Stomach (tissue), 8 donors: ENCODE measurements at regions not wholly inside any gene's neighbourhood (a gene's known extent, or its start where the extent isn't known, plus 50 kb on each side); places are given as distances from the start of the nearest gene placed in this dataset.

Source experiments
- DNase-seq, 2 donors: peaks; one replicate each; pipeline versions ENCODE4 v3.0.0 to v3.0.0-alpha.2; 2013 to 2019
- H3K27ac ChIP-seq, 5 donors: fragments of 200-600 bp in 4 of 5; sonication (generic) in 4 of 5; one replicate each; pipeline ENCODE4 v1.5.1; 2013 to 2019; ENCODE audit warnings: mild to moderate bottlenecking in 1 of 5, moderate library complexity in 1 of 5
- H3K27me3 ChIP-seq, 3 donors: fragments of 200-600 bp; sonication (generic); one replicate each; pipeline ENCODE4 v1.5.1; 2017 to 2019; ENCODE audit warnings: mixed run types in 1 of 3
- H3K36me3 ChIP-seq, 4 donors: fragments of 200-600 bp; sonication (generic); 1 replicate in 3 of 4; 2 replicates in 1 of 4; pipeline ENCODE4 v1.5.1; 2016 to 2019
- H3K4me1 ChIP-seq, 4 donors: fragments of 200-600 bp; sonication (generic); one replicate each; pipeline ENCODE4 v1.5.1; 2016 to 2019
- H3K4me3 ChIP-seq, 4 donors: fragments of 200-600 bp; sonication (generic) in 3 of 4; one replicate each; pipeline ENCODE4 v1.5.1; 2016 to 2019; ENCODE audit warnings: mild to moderate bottlenecking in 1 of 4
- H3K9me3 ChIP-seq, 4 donors: fragments of 200-600 bp; sonication (generic); one replicate each; pipeline ENCODE4 v1.5.1; 2016 to 2019
- EP300 ChIP-seq: sonication (generic); formaldehyde crosslinking; IDR thresholded peaks from one replicate; pipeline ENCODE4 v1.6.1; 2017; ENCODE audit warnings: antibody characterized with exemption
- POLR2A ChIP-seq, 4 donors: fragments of 450-650 bp; IDR thresholded peaks; one replicate each; pipeline ENCODE4 v1.6.1; 2016; ENCODE audit warnings: antibody characterized with exemption in 4 of 4, control low read depth in 2 of 4, mild to moderate bottlenecking in 1 of 4, moderate library complexity in 1 of 4
- POLR2AphosphoS5 ChIP-seq, 3 donors: sonication (generic); formaldehyde crosslinking; IDR thresholded peaks; one replicate each; pipeline ENCODE4 v1.6.1; 2016; ENCODE audit warnings: antibody characterized with exemption in 3 of 3
- WGBS, 5 donors: extraction: QIAGEN DNeasy Blood & Tissue Kit in 3 of 5; methylation state at CpG; one replicate each; pipeline versions ENCODE4 v1.1.5 to v1.1.7; 2013 to 2018; 5-methylcytosine and 5-hydroxymethylcytosine counted together
- intact Hi-C: fragments of 100-400 bp; cut with DNase I; formaldehyde crosslinking; loops from one replicate; pipeline ENCODE4 v1.15.1; 2023; ENCODE audit warnings: low total_unique reads
- TF ChIP-seq, protein P1 (sequence below), 7 experiments: fragments of 450-650 bp in 4 of 7; fragments of 200-600 bp in 3 of 7; sonication (generic) in 3 of 7; IDR thresholded peaks; one replicate each; pipeline ENCODE4 v1.5.1; 2016 to 2019; ENCODE audit warnings: antibody characterized with exemption in 7 of 7, control low read depth in 2 of 7, mild to moderate bottlenecking in 1 of 7
- donor health status: healthy with polysubstance abuse.
- donor health status: Bipolar disorder and iron deficiency.
- donor health status: healthy.

GRCh38 chr1:181987334-181987895 is 74.1 kb downstream of the ZNF648 start:
- Histone ChIP-seq H3K36me3 (no peaks in the 10 kb centered on the region), H3K4me3 (no peak overlapping the region), H3K27me3 (no peaks in the 10 kb centered on the region), H3K4me1 (peaks cover 0 to 9% (median 0%) of the 10 kb centered on the region in 4 donors), H3K27ac (no peak overlapping the region), H3K9me3 (no peaks in the 10 kb centered on the region)
- TF ChIP-seq EP300 (no peak), POLR2A (IDR thresholded peaks at IDR 0.05) (no peak)
- 74 to 81% (median 79%) methylated on average over 6 of the region's 6 CpGs for WGBS, 5 donors
- DNase-seq, result no peak
- intact Hi-C loops, result no loop called here

GRCh38 chr1:181986907-181987305 is 74.6 kb downstream of the ZNF648 start:
- no peak overlapping the region for H3K27ac ChIP-seq
- no peak for DNase-seq
- TF ChIP-seq POLR2A (IDR thresholded peaks at IDR 0.05), result no peak
- H3K4me3 ChIP-seq, result no peak overlapping the region
- peaks cover 0 to 9% (median 0%) of the 10 kb centered on the region in 4 donors for H3K4me1 ChIP-seq
- intact Hi-C loops, result no loop called here
- H3K9me3 ChIP-seq, result no peaks in the 10 kb centered on the region
- H3K36me3 ChIP-seq, result no peaks in the 10 kb centered on the region
- 48 to 71% (median 64%) methylated on average over 2 of the region's 2 CpGs for WGBS, 5 donors
- H3K27me3 ChIP-seq, result no peaks in the 10 kb centered on the region

DNA sequence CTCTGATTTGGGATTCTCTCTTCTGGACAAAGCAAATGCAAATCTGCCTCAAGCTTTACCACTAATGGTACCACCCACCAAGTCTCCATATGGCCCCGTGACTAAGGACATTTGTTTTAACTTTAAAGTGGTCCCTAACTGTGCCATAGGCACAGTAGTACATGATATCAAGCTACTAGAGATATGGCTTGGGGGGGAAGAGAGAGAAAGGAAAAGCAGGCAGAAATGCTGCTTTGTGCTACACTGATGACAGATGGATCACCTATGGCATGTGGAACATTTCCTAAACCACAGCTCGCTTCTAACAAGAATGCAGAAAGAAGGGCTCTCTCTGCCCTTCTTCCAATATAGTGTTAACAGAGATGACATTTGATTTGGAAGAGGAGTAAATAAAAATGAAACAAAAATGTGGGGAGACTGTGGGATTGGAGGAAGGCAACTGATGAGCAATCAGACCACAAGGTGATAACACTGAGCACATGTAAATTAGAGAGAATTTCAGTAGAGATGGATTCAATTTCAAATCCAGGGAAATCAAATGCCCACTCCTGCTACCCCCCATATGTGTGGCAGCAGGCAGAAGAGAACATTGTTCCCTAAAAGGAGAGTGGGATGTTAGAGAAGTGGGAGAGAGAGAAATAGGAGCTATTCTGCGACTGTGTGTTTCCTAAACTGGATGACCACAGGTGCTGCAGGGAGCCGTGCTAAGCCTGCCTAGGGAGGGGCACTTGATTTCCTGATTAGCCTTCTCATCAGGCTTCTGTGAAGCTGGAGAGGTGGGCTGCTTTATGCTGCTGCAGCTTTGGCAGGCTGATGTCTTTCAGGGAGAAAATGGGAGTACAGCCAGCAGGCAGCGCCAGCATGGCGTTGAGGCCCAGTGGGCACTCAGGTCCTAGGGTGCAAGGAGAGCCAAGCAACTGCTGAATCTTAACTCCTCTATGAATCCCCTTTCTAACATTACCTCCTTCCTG is 75.3 kb downstream of the ZNF648 start:
- no peak overlapping the region for H3K27ac ChIP-seq

GRCh38 chr1:181985281-181985680 is 76.2 kb downstream of the ZNF648 start:
- no peaks in the 10 kb centered on the region for H3K9me3 ChIP-seq
- no peak overlapping the region for H3K4me3 ChIP-seq
- intact Hi-C loops, result no loop called here
- H3K4me1 ChIP-seq, result peaks cover 0 to 9% (median 0%) of the 10 kb centered on the region in 4 donors
- H3K36me3 ChIP-seq, result no peaks in the 10 kb centered on the region
- H3K27ac ChIP-seq, result no peak overlapping the region
- H3K27me3 ChIP-seq, result no peaks in the 10 kb centered on the region
- 83 to 93% (median 87%) methylated on average over 3 of the region's 3 CpGs for WGBS, 5 donors
- TF ChIP-seq POLR2A (IDR thresholded peaks at IDR 0.05), result no peak
- DNase-seq, result no peak

More for the DNA sequence above, 75.3 kb downstream of the ZNF648 start:
- Histone ChIP-seq H3K4me1 (peaks cover 0 to 9% (median 0%) of the 10 kb centered on the region in 4 donors), H3K9me3 (no peaks in the 10 kb centered on the region), H3K27me3 (no peaks in the 10 kb centered on the region), H3K4me3 (no peak overlapping the region), H3K36me3 (no peaks in the 10 kb centered on the region)
- WGBS, 5 donors, result 58 to 67% (median 62%) methylated on average over 6 of the region's 6 CpGs
- DNase-seq, result no peak
- intact Hi-C loops, result no loop called here
- no peak for TF ChIP-seq EP300

DNA sequence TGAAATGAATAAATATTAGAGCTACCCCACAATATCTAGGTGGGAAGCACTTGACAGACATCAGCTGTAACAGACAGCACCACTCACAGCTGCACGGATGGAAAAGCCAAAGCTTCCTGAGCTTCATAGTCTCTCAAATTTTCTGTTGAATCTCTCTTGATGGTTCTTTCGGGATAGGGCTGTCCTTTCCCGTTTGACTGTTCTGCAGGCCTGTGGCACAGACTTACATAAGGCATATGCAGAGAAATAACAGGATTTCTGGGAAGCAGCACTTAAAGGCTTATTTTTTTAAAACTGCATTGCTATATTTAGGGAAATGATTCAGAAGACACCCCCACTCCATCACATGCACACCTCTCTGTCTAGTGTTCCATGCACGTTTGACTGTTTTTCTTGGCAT is 77.5 kb downstream of the ZNF648 start:
- peaks cover 0 to 9% (median 0%) of the 10 kb centered on the region in 4 donors for H3K4me1 ChIP-seq
- peaks cover 0 to 1% (median 0%) of the 10 kb centered on the region in 4 donors for H3K9me3 ChIP-seq
- 68 to 78% (median 75%) methylated on average over 4 of the region's 4 CpGs for WGBS, 5 donors
- H3K36me3 ChIP-seq, result no peaks in the 10 kb centered on the region
- H3K4me3 ChIP-seq, result no peak overlapping the region
- H3K27me3 ChIP-seq, result no peaks in the 10 kb centered on the region
- TF ChIP-seq, protein P1, sequence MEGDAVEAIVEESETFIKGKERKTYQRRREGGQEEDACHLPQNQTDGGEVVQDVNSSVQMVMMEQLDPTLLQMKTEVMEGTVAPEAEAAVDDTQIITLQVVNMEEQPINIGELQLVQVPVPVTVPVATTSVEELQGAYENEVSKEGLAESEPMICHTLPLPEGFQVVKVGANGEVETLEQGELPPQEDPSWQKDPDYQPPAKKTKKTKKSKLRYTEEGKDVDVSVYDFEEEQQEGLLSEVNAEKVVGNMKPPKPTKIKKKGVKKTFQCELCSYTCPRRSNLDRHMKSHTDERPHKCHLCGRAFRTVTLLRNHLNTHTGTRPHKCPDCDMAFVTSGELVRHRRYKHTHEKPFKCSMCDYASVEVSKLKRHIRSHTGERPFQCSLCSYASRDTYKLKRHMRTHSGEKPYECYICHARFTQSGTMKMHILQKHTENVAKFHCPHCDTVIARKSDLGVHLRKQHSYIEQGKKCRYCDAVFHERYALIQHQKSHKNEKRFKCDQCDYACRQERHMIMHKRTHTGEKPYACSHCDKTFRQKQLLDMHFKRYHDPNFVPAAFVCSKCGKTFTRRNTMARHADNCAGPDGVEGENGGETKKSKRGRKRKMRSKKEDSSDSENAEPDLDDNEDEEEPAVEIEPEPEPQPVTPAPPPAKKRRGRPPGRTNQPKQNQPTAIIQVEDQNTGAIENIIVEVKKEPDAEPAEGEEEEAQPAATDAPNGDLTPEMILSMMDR (IDR thresholded peaks at IDR 0.05), result no peak
- TF ChIP-seq EP300 (no peak), POLR2A (IDR thresholded peaks at IDR 0.05) (no peak), POLR2AphosphoS5 (IDR thresholded peaks at IDR 0.05) (no peak)
- DNase-seq, result no peak
- intact Hi-C loops, result no loop called here
- H3K27ac ChIP-seq, result no peak overlapping the region

DNA sequence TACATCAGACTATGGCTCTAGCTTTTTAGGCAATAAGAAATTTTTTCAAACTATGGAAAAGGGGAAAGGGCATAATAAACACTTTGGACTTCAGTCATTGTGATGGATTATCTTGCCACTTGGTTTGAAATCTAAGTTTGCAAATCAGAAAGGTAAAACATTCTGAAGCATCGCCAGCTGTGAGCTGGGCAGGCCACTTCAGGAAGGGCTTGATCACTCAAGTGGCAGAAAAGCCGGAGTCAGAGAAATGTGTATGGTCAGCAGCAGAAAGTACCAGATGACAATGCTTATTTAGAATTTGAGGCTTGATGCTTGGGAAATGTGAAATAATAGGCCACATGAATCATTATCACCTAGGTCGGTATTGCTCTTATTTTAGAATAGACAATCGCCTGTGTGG is 79.7 kb downstream of the ZNF648 start:
- no peak overlapping the region for H3K27ac ChIP-seq
- peaks cover 0 to 15% (median 4%) of the 10 kb centered on the region in 4 donors for H3K9me3 ChIP-seq
- H3K36me3 ChIP-seq, result no peaks in the 10 kb centered on the region
- intact Hi-C loops, result no loop called here
- H3K4me1 ChIP-seq, result peaks cover 0 to 4% (median 0%) of the 10 kb centered on the region in 4 donors
- no peak for DNase-seq
- no peaks in the 10 kb centered on the region for H3K27me3 ChIP-seq
- TF ChIP-seq POLR2A (IDR thresholded peaks at IDR 0.05), result no peak
- no peak for TF ChIP-seq POLR2AphosphoS5 (IDR thresholded peaks at IDR 0.05)
- TF ChIP-seq, protein P1 (IDR thresholded peaks at IDR 0.05), result no peak
- TF ChIP-seq EP300, result no peak
- H3K4me3 ChIP-seq, result no peak overlapping the region
- 83 to 91% (median 90%) methylated on average over 4 of the region's 4 CpGs for WGBS, 5 donors
